ENCODE measurements at regions not wholly inside any gene's neighbourhood (a gene's known extent, or its start where the extent isn't known, plus 50 kb on each side); places are given as distances from the start of the nearest gene placed in this dataset.

GRCh38 chr6:148250975-148251685 is 91.5 kb upstream of the SASH1 start:
- DNase-seq (ENCODE audit: low read depth, low spot score) = peak; percentile 70
- no peak overlapping the region for H3K4me3 ChIP-seq (ENCODE audit: low read depth, low read length)
- TF ChIP-seq, protein P1, sequence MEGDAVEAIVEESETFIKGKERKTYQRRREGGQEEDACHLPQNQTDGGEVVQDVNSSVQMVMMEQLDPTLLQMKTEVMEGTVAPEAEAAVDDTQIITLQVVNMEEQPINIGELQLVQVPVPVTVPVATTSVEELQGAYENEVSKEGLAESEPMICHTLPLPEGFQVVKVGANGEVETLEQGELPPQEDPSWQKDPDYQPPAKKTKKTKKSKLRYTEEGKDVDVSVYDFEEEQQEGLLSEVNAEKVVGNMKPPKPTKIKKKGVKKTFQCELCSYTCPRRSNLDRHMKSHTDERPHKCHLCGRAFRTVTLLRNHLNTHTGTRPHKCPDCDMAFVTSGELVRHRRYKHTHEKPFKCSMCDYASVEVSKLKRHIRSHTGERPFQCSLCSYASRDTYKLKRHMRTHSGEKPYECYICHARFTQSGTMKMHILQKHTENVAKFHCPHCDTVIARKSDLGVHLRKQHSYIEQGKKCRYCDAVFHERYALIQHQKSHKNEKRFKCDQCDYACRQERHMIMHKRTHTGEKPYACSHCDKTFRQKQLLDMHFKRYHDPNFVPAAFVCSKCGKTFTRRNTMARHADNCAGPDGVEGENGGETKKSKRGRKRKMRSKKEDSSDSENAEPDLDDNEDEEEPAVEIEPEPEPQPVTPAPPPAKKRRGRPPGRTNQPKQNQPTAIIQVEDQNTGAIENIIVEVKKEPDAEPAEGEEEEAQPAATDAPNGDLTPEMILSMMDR (IDR thresholded peaks at IDR 0.05; ENCODE audit: low read depth, low read length) = peak; percentile 50
- in situ Hi-C loops (cut with HindIII; ENCODE audit: low sequenced_read_pairs) = no loop called here

GRCh38 chr6:148251891-148252290 is 90.7 kb upstream of the SASH1 start:
- TF ChIP-seq, protein P1 (IDR thresholded peaks at IDR 0.05; ENCODE audit: low read depth, low read length) = no peak
- DNase-seq (ENCODE audit: low read depth, low spot score) = no peak
- in situ Hi-C loops (cut with HindIII; ENCODE audit: low sequenced_read_pairs) = no loop called here
- H3K4me3 ChIP-seq (ENCODE audit: low read depth, low read length) = no peak overlapping the region

GRCh38 chr6:148257810-148258209 is 84.8 kb upstream of the SASH1 start:
- in situ Hi-C loops (cut with HindIII; ENCODE audit: low sequenced_read_pairs) = no loop called here
- TF ChIP-seq, protein P1 (IDR thresholded peaks at IDR 0.05; ENCODE audit: low read depth, low read length) = no peak
- no peak for DNase-seq (ENCODE audit: low read depth, low spot score)
- no peak overlapping the region for H3K4me3 ChIP-seq (ENCODE audit: low read depth, low read length)

- in situ Hi-C loops (cut with HindIII; ENCODE audit: low sequenced_read_pairs) = no loop called here
- TF ChIP-seq, protein P1 (IDR thresholded peaks at IDR 0.05; ENCODE audit: low read depth, low read length) = no peak
These were observed 83.8 kb upstream of the SASH1 start for GRCh38 chr6:148258868-148259267.

GRCh38 chr6:148261470-148261869 is 81.2 kb upstream of the SASH1 start:
- DNase-seq (ENCODE audit: low read depth, low spot score) = no peak
- TF ChIP-seq, protein P1 (IDR thresholded peaks at IDR 0.05; ENCODE audit: low read depth, low read length) = no peak
- in situ Hi-C loops (cut with HindIII; ENCODE audit: low sequenced_read_pairs) = no loop called here
- H3K4me3 ChIP-seq (ENCODE audit: low read depth, low read length) = no peak overlapping the region

More at GRCh38 chr6:148258868-148259267, 83.8 kb upstream of the SASH1 start:
- no peak for DNase-seq (ENCODE audit: low read depth, low spot score)
- H3K4me3 ChIP-seq (ENCODE audit: low read depth, low read length) = no peak overlapping the region

- H3K4me3 ChIP-seq (ENCODE audit: low read depth, low read length) = no peak overlapping the region
- in situ Hi-C loops (cut with HindIII; ENCODE audit: low sequenced_read_pairs) = no loop called here
- TF ChIP-seq, protein P1 (IDR thresholded peaks at IDR 0.05; ENCODE audit: low read depth, low read length) = no peak
- no peak for DNase-seq (ENCODE audit: low read depth, low spot score)
These were observed 79.6 kb upstream of the SASH1 start for GRCh38 chr6:148263010-148263409.

Data from astrocyte of the spinal cord (primary cell).